Right lobe of liver (tissue), 4 donors: ENCODE measurements at regions not wholly inside any gene's neighbourhood (a gene's known extent, or its start where the extent isn't known, plus 50 kb on each side); places are given as distances from the start of the nearest gene placed in this dataset.

ENCODE experiments used
- CTCF ChIP-seq, 4 donors: fragments of 200-600 bp in 3 of 4; fragments of 450-650 bp in 1 of 4; IDR thresholded peaks; one replicate each; pipeline versions ENCODE4 v1.5.1 to v1.8.0; 2016 to 2022; ENCODE audit warnings: antibody characterized with exemption in 4 of 4, mild to moderate bottlenecking in 2 of 4
- POLR2A ChIP-seq: fragments of 450-650 bp; IDR thresholded peaks from one replicate; pipeline ENCODE4 v1.6.1; 2017; ENCODE audit warnings: antibody characterized with exemption, mild to moderate bottlenecking
- donor health status: DM: no; HTN: no; CAD: no.
- donor health status: DM: no; HTN: no; CAD: no.
- donor health status: DM: no; HTN: yes; CAD: no.

- TF ChIP-seq CTCF (IDR thresholded peaks at IDR 0.05) (no peak), POLR2A (no peak)
Observed at GRCh38 chrY:12605426-12605825, 95.6 kb upstream of the USP9Y start.
